Endothelial cell of umbilical vein (primary cell): ENCODE measurements at regions not wholly inside any gene's neighbourhood (a gene's known extent, or its start where the extent isn't known, plus 50 kb on each side); places are given as distances from the start of the nearest gene placed in this dataset.

Experiments used
- BruUV-seq: library from RNA; stranded (reverse); fragments of 400-500 nt; replicated peaks from 2 replicates; lab custom pipeline; 2021; lab: Mats Ljungman, UMichigan
- CTCF ChIA-PET: fragments of 300-600, 350-600 bp; sonication (Branson Sonifier 250); formaldehyde crosslinking; loops from one replicate; lab custom pipeline; 2021; ENCODE audit warnings: antibody characterized with exemption, inconsistent platforms; lab: Charles Lee
- POLR2A ChIA-PET: fragments of 300-600, 350-600 bp; sonication (Branson Sonifier 250); formaldehyde crosslinking; loops from one replicate; lab custom pipeline; 2021; ENCODE audit warnings: antibody characterized with exemption, inconsistent platforms; lab: Charles Lee
- DNase-seq: peaks from one replicate; pipeline ENCODE4 v3.0.0-alpha.2; 2011; ENCODE audit warnings: low read depth, low spot score
- FAIRE-seq: peaks from 2 replicates; lab custom pipeline; 2011; peaks lifted over from hg19 to GRCh38; lab: Jason Lieb, UNC
- H2AFZ ChIP-seq: 2 replicates; pipeline ENCODE4 v1.6.0; 2012; ENCODE audit warnings: low read depth, low read length, control low read depth, inconsistent platforms
- H3K27ac ChIP-seq: 2 replicates; pipeline ENCODE4 v1.5.1; 2011; ENCODE audit warnings: low read depth, mild to moderate bottlenecking, control low read depth, low read length, moderate library complexity; ENCODE audit not compliant: insufficient read depth
- H3K27me3 ChIP-seq, 2 experiments: 2 replicates each; pipeline versions ENCODE4 v1.6.0 to v1.6.1; 2011; ENCODE audit warnings: low read length in 2 of 2, mixed read lengths in 1 of 2; ENCODE audit not compliant: control insufficient read depth in 2 of 2, insufficient read depth in 2 of 2
- H3K36me3 ChIP-seq, 2 experiments: 2 replicates in 1 of 2; 3 replicates in 1 of 2; pipeline ENCODE4 v1.5.1; 2011; ENCODE audit warnings: low read length in 2 of 2, mild to moderate bottlenecking in 1 of 2, moderate library complexity in 1 of 2; ENCODE audit not compliant: control insufficient read depth in 2 of 2, insufficient read depth in 2 of 2; ENCODE audit errors: extremely low read depth in 1 of 2
- H3K4me1 ChIP-seq: 3 replicates; pipeline ENCODE4 v1.5.1; 2011; ENCODE audit warnings: mild to moderate bottlenecking, low read length; ENCODE audit not compliant: control insufficient read depth, insufficient read depth; ENCODE audit errors: extremely low read depth
- H3K4me2 ChIP-seq: 2 replicates; pipeline ENCODE4 v1.6.1; 2011; ENCODE audit warnings: low read length, control low read depth, mixed read lengths; ENCODE audit not compliant: insufficient read depth
- H3K4me3 ChIP-seq, 3 experiments: fragments of 200-600 bp in 1 of 3; sonication (generic), shearing (Covaris generic) in 1 of 3; replicated peaks in 1 of 3; 2 replicates each; pipeline ENCODE4 v1.5.1; 2011 to 2016; ENCODE audit warnings: control low read depth in 3 of 3, low read length in 3 of 3, mild to moderate bottlenecking in 2 of 3, inconsistent platforms in 1 of 3, low read depth in 1 of 3, moderate library complexity in 1 of 3; ENCODE audit not compliant: insufficient read depth in 1 of 3
- H3K79me2 ChIP-seq: 2 replicates; pipeline ENCODE4 v1.6.0; 2012; ENCODE audit warnings: low read length, inconsistent platforms; ENCODE audit not compliant: control insufficient read depth, insufficient read depth
- H3K9ac ChIP-seq: replicated peaks from 2 replicates; pipeline ENCODE3; 2011; ENCODE audit warnings: low read length, control low read depth; ENCODE audit not compliant: insufficient read depth; ENCODE audit errors: extremely low read depth
- H3K9me1 ChIP-seq: replicated peaks from 3 replicates; pipeline ENCODE4 v1.6.0; 2011; ENCODE audit warnings: mild to moderate bottlenecking, low read length; ENCODE audit not compliant: control insufficient read depth, insufficient read depth; ENCODE audit errors: extremely low read depth
- H3K9me3 ChIP-seq: replicated peaks from 2 replicates; pipeline ENCODE4 v1.5.1; 2012; ENCODE audit warnings: low read length, inconsistent platforms; ENCODE audit not compliant: control insufficient read depth, insufficient read depth
- H4K20me1 ChIP-seq: replicated peaks from 2 replicates; pipeline ENCODE3; 2011; ENCODE audit warnings: mild to moderate bottlenecking, low read length; ENCODE audit not compliant: control insufficient read depth, insufficient read depth; ENCODE audit errors: extremely low read depth
- CTCF ChIP-seq, 2 donors: IDR thresholded peaks; 1 replicate in 1 of 2; 2 replicates in 1 of 2; pipeline ENCODE4 v1.5.1; 2011; ENCODE audit warnings: low read length in 2 of 2, mild to moderate bottlenecking in 2 of 2, moderate library complexity in 2 of 2, control low read depth in 1 of 2, inconsistent platforms in 1 of 2, low read depth in 1 of 2; ENCODE audit not compliant: insufficient read depth in 1 of 2; ENCODE audit errors: extremely low read depth in 1 of 2
- EZH2 ChIP-seq: IDR thresholded peaks from 2 replicates; pipeline ENCODE4 v1.6.1; 2012; ENCODE audit warnings: borderline replicate concordance, low read depth, mild to moderate bottlenecking, moderate library complexity, low read length, inconsistent platforms; ENCODE audit not compliant: severe bottlenecking
- FOS ChIP-seq: IDR thresholded peaks from 2 replicates; pipeline ENCODE4 v1.6.1; 2011; ENCODE audit warnings: mild to moderate bottlenecking, low read length, moderate library complexity, borderline replicate concordance; ENCODE audit not compliant: insufficient read depth
- GATA2 ChIP-seq: IDR thresholded peaks from 2 replicates; pipeline ENCODE4 v1.7.0; 2011; ENCODE audit warnings: low read depth, mild to moderate bottlenecking, moderate library complexity, mixed read lengths, low read length; ENCODE audit not compliant: insufficient read length, insufficient read depth
- JUN ChIP-seq: IDR thresholded peaks from 2 replicates; pipeline ENCODE4 v1.6.1; 2011; ENCODE audit warnings: borderline replicate concordance, low read depth; ENCODE audit not compliant: insufficient read length, insufficient read depth
- MAX ChIP-seq: IDR thresholded peaks from 2 replicates; pipeline ENCODE4 v1.6.1; 2011; ENCODE audit not compliant: insufficient read depth, insufficient read length
- MYC ChIP-seq: IDR thresholded peaks from one replicate; pipeline ENCODE4 v1.6.1; 2011; ENCODE audit warnings: mild to moderate bottlenecking, low read depth, low read length
- POLR2A ChIP-seq: IDR thresholded peaks from 2 replicates; pipeline ENCODE4 v1.6.1; 2012; ENCODE audit warnings: low read depth, mild to moderate bottlenecking, control low read depth, low read length
- POLR2AphosphoS5 ChIP-seq: IDR thresholded peaks from 2 replicates; pipeline ENCODE4 v1.6.1; 2012; ENCODE audit warnings: low read depth, mild to moderate bottlenecking, control low read depth, low read length, moderate library complexity; ENCODE audit not compliant: insufficient read depth
- dilution Hi-C: fragments of 300-500 bp; cut with MboI; formaldehyde crosslinking; loops from one replicate; pipeline ENCODE4 v1.15.0; 2019; ENCODE audit warnings: low sequenced_read_pairs; ENCODE audit not compliant: extremely low pct_ligation_motif_present
- intact Hi-C: fragments of 100-400 bp; cut with micrococcal nuclease; formaldehyde crosslinking; loops from one replicate; pipeline ENCODE4 v1.10.0; 2022

GRCh38 chr21:15430023-15430422, 299.8 kb upstream of the USP25 start:
- BruUV-seq = no TSS peak
- CTCF ChIA-PET = interaction anchor here (1.1 kb wide), 1 partner anchor 218 kb away, joined by 3 read pairs; no protein-coding TSS in a partner anchor

GRCh38 chr21:15430577-15430976, 299.2 kb upstream of the USP25 start:
- no TSS peak for BruUV-seq

More at GRCh38 chr21:15430023-15430422, 299.8 kb upstream of the USP25 start:
- no peak overlapping the region for H3K4me3 ChIP-seq
- H3K4me1 ChIP-seq = no peaks in the 10 kb centered on the region
- H4K20me1 ChIP-seq = no peaks in the 10 kb centered on the region
- DNase-seq (no peak), FAIRE-seq (no peak)
- TF ChIP-seq GATA2 (no peak), POLR2A (no peak), POLR2AphosphoS5 (no peak), EZH2 (no peak)
- no peak overlapping the region for H3K4me2 ChIP-seq
- H3K9me1 ChIP-seq = no peaks in the 10 kb centered on the region
- H3K79me2 ChIP-seq = no peaks in the 10 kb centered on the region
- intact Hi-C loops = no loop called here
- no peak overlapping the region for H3K27ac ChIP-seq
- no peak overlapping the region for H3K9ac ChIP-seq
- dilution Hi-C loops = no loop called here
- H3K36me3 ChIP-seq = no peaks in the 10 kb centered on the region
- no peaks in the 10 kb centered on the region for H3K9me3 ChIP-seq
- H3K27me3 ChIP-seq = no peaks in the 10 kb centered on the region
- POLR2A ChIA-PET = no interaction called here
- no peak overlapping the region for H2AFZ ChIP-seq

More at GRCh38 chr21:15430577-15430976, 299.2 kb upstream of the USP25 start:
- Histone ChIP-seq H3K9ac (no peak overlapping the region), H3K9me1 (no peaks in the 10 kb centered on the region), H3K9me3 (no peaks in the 10 kb centered on the region), H3K4me2 (no peak overlapping the region), H3K36me3 (no peaks in the 10 kb centered on the region), H3K4me1 (no peaks in the 10 kb centered on the region), H2AFZ (no peak overlapping the region), H3K79me2 (no peaks in the 10 kb centered on the region), H3K27me3 (no peaks in the 10 kb centered on the region), H3K4me3 (no peak overlapping the region), H4K20me1 (no peaks in the 10 kb centered on the region), H3K27ac (no peak overlapping the region)
- dilution Hi-C loops = no loop called here
- POLR2A ChIA-PET = no interaction called here
- intact Hi-C loops = no loop called here
- TF ChIP-seq POLR2AphosphoS5 (no peak), MYC (no peak), JUN (no peak), FOS (no peak), MAX (no peak), GATA2 (no peak), POLR2A (no peak), CTCF (IDR thresholded peaks at IDR 0.05; ENCODE audit: extremely low read depth in 1 of 2, insufficient read depth in 1 of 2, low read depth in 1 of 2, low read length in 2 of 2) (no peak), EZH2 (no peak)
- FAIRE-seq (no peak), DNase-seq (no peak)
- CTCF ChIA-PET = interaction anchor here (1.1 kb wide), 1 partner anchor 218 kb away, joined by 3 read pairs; no protein-coding TSS in a partner anchor
